Body of pancreas (tissue), 4 donors: ENCODE measurements at regions not wholly inside any gene's neighbourhood (a gene's known extent, or its start where the extent isn't known, plus 50 kb on each side); places are given as distances from the start of the nearest gene placed in this dataset.

Experiments
- POLR2A ChIP-seq, 3 donors: fragments of 450-650 bp; IDR thresholded peaks; one replicate each; pipeline ENCODE4 v1.6.1; 2016; ENCODE audit warnings: antibody characterized with exemption in 3 of 3, mild to moderate bottlenecking in 2 of 3
- TF ChIP-seq, protein P1 (sequence below), 7 experiments: fragments of 450-650 bp in 4 of 7; fragments of 200-600 bp in 3 of 7; sonication (generic) in 3 of 7; IDR thresholded peaks; one replicate each; pipeline ENCODE4 v1.5.1; 2016 to 2019; ENCODE audit warnings: antibody characterized with exemption in 7 of 7

DNA sequence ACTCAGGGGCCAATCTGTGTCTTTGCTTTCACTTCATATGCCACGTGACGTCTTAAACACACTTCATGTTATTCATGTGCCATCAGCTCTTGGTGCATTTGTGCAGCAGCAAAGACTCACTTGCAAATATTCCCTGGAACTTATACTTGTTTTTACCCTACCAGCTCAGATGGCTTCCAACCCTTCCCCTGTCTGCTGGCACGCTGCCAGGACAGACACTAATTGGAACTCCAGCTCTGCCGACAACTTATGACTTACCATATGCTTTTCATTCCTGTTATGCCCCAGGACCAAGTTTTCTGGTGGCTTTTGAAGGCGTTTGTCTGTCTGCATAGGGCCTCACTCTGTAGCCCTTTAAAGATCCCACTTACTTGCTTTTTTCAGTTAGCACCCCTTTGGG is 261.7 kb upstream of the GNPDA2 start:
- TF ChIP-seq, protein P1, sequence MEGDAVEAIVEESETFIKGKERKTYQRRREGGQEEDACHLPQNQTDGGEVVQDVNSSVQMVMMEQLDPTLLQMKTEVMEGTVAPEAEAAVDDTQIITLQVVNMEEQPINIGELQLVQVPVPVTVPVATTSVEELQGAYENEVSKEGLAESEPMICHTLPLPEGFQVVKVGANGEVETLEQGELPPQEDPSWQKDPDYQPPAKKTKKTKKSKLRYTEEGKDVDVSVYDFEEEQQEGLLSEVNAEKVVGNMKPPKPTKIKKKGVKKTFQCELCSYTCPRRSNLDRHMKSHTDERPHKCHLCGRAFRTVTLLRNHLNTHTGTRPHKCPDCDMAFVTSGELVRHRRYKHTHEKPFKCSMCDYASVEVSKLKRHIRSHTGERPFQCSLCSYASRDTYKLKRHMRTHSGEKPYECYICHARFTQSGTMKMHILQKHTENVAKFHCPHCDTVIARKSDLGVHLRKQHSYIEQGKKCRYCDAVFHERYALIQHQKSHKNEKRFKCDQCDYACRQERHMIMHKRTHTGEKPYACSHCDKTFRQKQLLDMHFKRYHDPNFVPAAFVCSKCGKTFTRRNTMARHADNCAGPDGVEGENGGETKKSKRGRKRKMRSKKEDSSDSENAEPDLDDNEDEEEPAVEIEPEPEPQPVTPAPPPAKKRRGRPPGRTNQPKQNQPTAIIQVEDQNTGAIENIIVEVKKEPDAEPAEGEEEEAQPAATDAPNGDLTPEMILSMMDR (IDR thresholded peaks at IDR 0.05): no peak
- no peak for TF ChIP-seq POLR2A (IDR thresholded peaks at IDR 0.05)
